Chondrocyte (in vitro differentiated cells): ENCODE measurements at regions not wholly inside any gene's neighbourhood (a gene's known extent, or its start where the extent isn't known, plus 50 kb on each side); places are given as distances from the start of the nearest gene placed in this dataset.

Experiments used
- DNase-seq: peaks from one replicate; pipeline ENCODE4 v3.0.0; 2021; ENCODE audit warnings: mixed read lengths, low spot score
- H3K27ac Mint-ChIP-seq: one replicate; pipeline ENCODE4 v1.8.0; 2021; ENCODE audit warnings: mild to moderate bottlenecking, moderate library complexity, mixed read lengths; ENCODE audit not compliant: unreplicated experiment
- H3K27me3 Mint-ChIP-seq: 2 replicates; pipeline ENCODE4 v1.8.0; 2021; ENCODE audit warnings: low read depth, mixed read lengths
- H3K36me3 Mint-ChIP-seq: 2 replicates; pipeline ENCODE4 v1.8.0; 2021; ENCODE audit warnings: low read depth, mixed read lengths
- H3K4me1 Mint-ChIP-seq: 2 replicates; pipeline ENCODE4 v1.8.0; 2021; ENCODE audit warnings: low read depth, mild to moderate bottlenecking, mixed read lengths
- H3K4me3 Mint-ChIP-seq: one replicate; pipeline ENCODE4 v1.8.0; 2021; ENCODE audit warnings: mild to moderate bottlenecking, moderate library complexity, mixed read lengths; ENCODE audit not compliant: unreplicated experiment
- H3K9me3 Mint-ChIP-seq: 2 replicates; pipeline ENCODE4 v1.8.0; 2021; ENCODE audit warnings: low read depth, mixed read lengths
- CTCF ChIP-seq: fragments of 200-600 bp; sonication (generic); IDR thresholded peaks from 2 replicates; pipeline ENCODE4 v1.5.0; 2021; ENCODE audit warnings: antibody characterized with exemption, mild to moderate bottlenecking, moderate library complexity

- H3K27ac Mint-ChIP-seq = no peak overlapping the region
- TF ChIP-seq CTCF = no peak
- no peak for DNase-seq
- peaks cover 20% of the 10 kb centered on the region for H3K27me3 Mint-ChIP-seq
- H3K36me3 Mint-ChIP-seq = no peaks in the 10 kb centered on the region
- H3K9me3 Mint-ChIP-seq = no peaks in the 10 kb centered on the region
- no peak overlapping the region for H3K4me3 Mint-ChIP-seq
- H3K4me1 Mint-ChIP-seq = no peaks in the 10 kb centered on the region
Measured at GRCh38 chr3:117268318-117268717, 558.7 kb downstream of the TUSC7 start.

GRCh38 chr3:117272274-117272673, 562.7 kb downstream of the TUSC7 start:
- TF ChIP-seq CTCF = no peak
- Mint-ChIP-seq H3K36me3 (no peaks in the 10 kb centered on the region), H3K9me3 (no peaks in the 10 kb centered on the region), H3K4me3 (no peak overlapping the region), H3K27me3 (peaks cover 16% of the 10 kb centered on the region), H3K4me1 (peaks cover under 1% of the 10 kb centered on the region), H3K27ac (no peak overlapping the region)
- no peak for DNase-seq

- peaks cover 18% of the 10 kb centered on the region for H3K27me3 Mint-ChIP-seq
- TF ChIP-seq CTCF = no peak
- no peaks in the 10 kb centered on the region for H3K36me3 Mint-ChIP-seq
- no peak for DNase-seq
- H3K9me3 Mint-ChIP-seq = no peaks in the 10 kb centered on the region
- peaks cover 2% of the 10 kb centered on the region for H3K4me1 Mint-ChIP-seq
- H3K4me3 Mint-ChIP-seq = no peak overlapping the region
- H3K27ac Mint-ChIP-seq = no peak overlapping the region
Measured at GRCh38 chr3:117272876-117273523, 563.4 kb downstream of the TUSC7 start.

GRCh38 chr3:117277816-117278215, 568.2 kb downstream of the TUSC7 start:
- H3K27me3 Mint-ChIP-seq = peaks cover 13% of the 10 kb centered on the region
- no peaks in the 10 kb centered on the region for H3K36me3 Mint-ChIP-seq
- no peak for DNase-seq
- no peak for TF ChIP-seq CTCF
- no peak overlapping the region for H3K4me3 Mint-ChIP-seq
- no peaks in the 10 kb centered on the region for H3K9me3 Mint-ChIP-seq
- H3K4me1 Mint-ChIP-seq = peaks cover 6% of the 10 kb centered on the region
- no peak overlapping the region for H3K27ac Mint-ChIP-seq

- Mint-ChIP-seq H3K36me3 (no peaks in the 10 kb centered on the region), H3K27ac (no peak overlapping the region), H3K9me3 (no peaks in the 10 kb centered on the region), H3K27me3 (peaks cover 12% of the 10 kb centered on the region), H3K4me1 (peaks cover 6% of the 10 kb centered on the region), H3K4me3 (no peak overlapping the region)
- no peak for DNase-seq
- TF ChIP-seq CTCF = no peak
Measured at GRCh38 chr3:117278424-117279190, 569.0 kb downstream of the TUSC7 start.
